SK-N-SH (cell line): ENCODE measurements at regions not wholly inside any gene's neighbourhood (a gene's known extent, or its start where the extent isn't known, plus 50 kb on each side); places are given as distances from the start of the nearest gene placed in this dataset.

Experiments used
- CTCF ChIA-PET: fragments of 300-600, 350-600 bp; formaldehyde crosslinking; extraction: SDS; loops from one replicate; lab custom pipeline; 2021; lab: Yijun Ruan, JAX
- POLR2A ChIA-PET: fragments of 350-600 bp; sonication (Branson Sonifier 250); formaldehyde crosslinking; extraction: SDS; loops from one replicate; lab custom pipeline; 2020; ENCODE audit warnings: antibody characterized with exemption, inconsistent platforms; lab: Yijun Ruan, JAX
- DNase-seq: peaks from one replicate; pipeline ENCODE4 v3.0.0; 2012
- H2AFZ ChIP-seq: fragments of 200-600 bp; sonication (generic); 2 replicates; pipeline ENCODE4 v1.8.1; 2016; ENCODE audit warnings: antibody characterized with exemption, mild to moderate bottlenecking, low read depth
- H3F3A ChIP-seq: fragments of 200-600 bp; sonication (generic); replicated peaks from 2 replicates; pipeline ENCODE3; 2016; ENCODE audit warnings: antibody characterized with exemption, mild to moderate bottlenecking; ENCODE audit not compliant: insufficient read depth
- H3K27ac ChIP-seq, 2 experiments: fragments of 200-500 bp in 1 of 2; fragments of 200-600 bp in 1 of 2; sonication (Bioruptor generic) in 1 of 2; sonication (generic), shearing (Covaris generic) in 1 of 2; 2 replicates each; pipeline versions ENCODE4 v1.5.1 to v1.6.1; 2014 to 2016; ENCODE audit warnings: low read depth in 2 of 2, inconsistent platforms in 1 of 2, low read length in 1 of 2, mild to moderate bottlenecking in 1 of 2, mixed read lengths in 1 of 2
- H3K27me3 ChIP-seq: fragments of 200-600 bp; sonication (generic), shearing (Covaris generic); 2 replicates; pipeline ENCODE4 v1.6.1; 2016; ENCODE audit warnings: mixed run types; ENCODE audit not compliant: insufficient read depth
- H3K36me3 ChIP-seq, 2 experiments: fragments of 200-500 bp in 1 of 2; fragments of 200-600 bp in 1 of 2; sonication (Bioruptor generic) in 1 of 2; sonication (generic) in 1 of 2; replicated peaks in 1 of 2; 2 replicates each; pipeline versions ENCODE3 to v1.5.1; 2014 to 2016; ENCODE audit warnings: low read length in 1 of 2, mild to moderate bottlenecking in 1 of 2; ENCODE audit not compliant: insufficient read depth in 2 of 2, control insufficient read depth in 1 of 2
- H3K4me1 ChIP-seq, 2 experiments: fragments of 200-500 bp in 1 of 2; fragments of 200-600 bp in 1 of 2; sonication (Bioruptor generic) in 1 of 2; sonication (generic), shearing (Covaris generic) in 1 of 2; 2 replicates each; pipeline versions ENCODE4 v1.5.1 to v1.6.1; 2014 to 2016; ENCODE audit warnings: low read depth in 1 of 2, low read length in 1 of 2, mixed run types in 1 of 2; ENCODE audit not compliant: insufficient read depth in 2 of 2, control insufficient read depth in 1 of 2
- H3K4me2 ChIP-seq: fragments of 200-600 bp; sonication (generic), shearing (Covaris generic); 2 replicates; pipeline ENCODE4 v1.6.1; 2017; ENCODE audit warnings: mixed run types
- H3K4me3 ChIP-seq, 2 experiments: fragments of 200-500 bp in 1 of 2; fragments of 200-600 bp in 1 of 2; sonication (Bioruptor generic) in 1 of 2; sonication (generic), shearing (Covaris generic) in 1 of 2; 2 replicates each; pipeline versions ENCODE4 v1.5.1 to v1.8.1; 2014 to 2016; ENCODE audit warnings: low read depth in 2 of 2, inconsistent platforms in 1 of 2, low read length in 1 of 2, mild to moderate bottlenecking in 1 of 2, mixed read lengths in 1 of 2, moderate library complexity in 1 of 2
- H3K79me2 ChIP-seq: fragments of 200-600 bp; sonication (generic); 2 replicates; pipeline ENCODE4 v1.8.1; 2017; ENCODE audit warnings: mild to moderate bottlenecking; ENCODE audit not compliant: insufficient read depth
- H3K9ac ChIP-seq: fragments of 200-600 bp; sonication (generic); 2 replicates; pipeline ENCODE4 v1.6.1; 2017; ENCODE audit warnings: mixed run types
- H3K9me2 ChIP-seq: fragments of 200-600 bp; sonication (generic); 2 replicates; pipeline ENCODE4 v1.6.1; 2017; ENCODE audit warnings: mixed run types
- H3K9me3 ChIP-seq: fragments of 200-600 bp; sonication (generic); 2 replicates; pipeline ENCODE4 v1.6.1; 2017; ENCODE audit warnings: mixed run types, mild to moderate bottlenecking, moderate library complexity
- H4K20me1 ChIP-seq: fragments of 200-600 bp; sonication (generic); 2 replicates; pipeline ENCODE4 v1.6.1; 2017; ENCODE audit warnings: mild to moderate bottlenecking, mixed run types; ENCODE audit not compliant: insufficient read depth
- FOSL2 ChIP-seq: IDR thresholded peaks from 2 replicates; pipeline ENCODE4 v1.4.0; 2012; ENCODE audit warnings: low read depth, mild to moderate bottlenecking, moderate library complexity, borderline replicate concordance
- FOXJ3 ChIP-seq: sonication (generic); formaldehyde crosslinking; IDR thresholded peaks from 2 replicates; pipeline ENCODE4 v1.5.1; 2020; ENCODE audit warnings: mild to moderate bottlenecking, missing genetic modification reagents
- GATA2 ChIP-seq: sonication (generic); formaldehyde crosslinking; IDR thresholded peaks from 2 replicates; pipeline ENCODE4 v1.5.0; 2020; ENCODE audit warnings: mild to moderate bottlenecking, missing genetic modification reagents
- JUND ChIP-seq: IDR thresholded peaks from 2 replicates; pipeline ENCODE4 v1.4.0; 2012
- MEF2A ChIP-seq: IDR thresholded peaks from 2 replicates; pipeline ENCODE4 v1.4.0; 2012; ENCODE audit warnings: low read depth, borderline replicate concordance
- MXI1 ChIP-seq: IDR thresholded peaks from 2 replicates; pipeline ENCODE4 v1.6.1; 2012; ENCODE audit warnings: mild to moderate bottlenecking, low read depth, low read length, improper control_type of control experiment
- NFIC ChIP-seq: IDR thresholded peaks from 2 replicates; pipeline ENCODE4 v1.4.0; 2012; ENCODE audit warnings: borderline replicate concordance
- POLR2AphosphoS5 ChIP-seq: IDR thresholded peaks from 2 replicates; pipeline ENCODE4 v1.6.1; 2012; ENCODE audit warnings: low read depth, low read length
- REST ChIP-seq: IDR thresholded peaks from 2 replicates; pipeline ENCODE4 v1.6.1; 2012; ENCODE audit warnings: mild to moderate bottlenecking, low read depth, low read length, moderate library complexity
- RXRA ChIP-seq: IDR thresholded peaks from 2 replicates; pipeline ENCODE4 v1.4.0; 2012; ENCODE audit warnings: low read depth, mild to moderate bottlenecking, borderline replicate concordance
- SIN3A ChIP-seq: IDR thresholded peaks from 2 replicates; pipeline ENCODE4 v1.6.1; 2012; ENCODE audit warnings: low read depth, mild to moderate bottlenecking, low read length, moderate library complexity, borderline replicate concordance
- SMC3 ChIP-seq: IDR thresholded peaks from 2 replicates; pipeline ENCODE4 v1.6.1; 2012; ENCODE audit warnings: low read depth, low read length, improper control_type of control experiment
- TEAD4 ChIP-seq: IDR thresholded peaks from 2 replicates; pipeline ENCODE4 v1.4.0; 2012; ENCODE audit warnings: mild to moderate bottlenecking, borderline replicate concordance; ENCODE audit not compliant: insufficient read depth
- ZBTB33 ChIP-seq: IDR thresholded peaks from 2 replicates; pipeline ENCODE4 v1.4.0; 2012; ENCODE audit warnings: low read depth, borderline replicate concordance
- WGBS: methylation state at CpG from one replicate; pipeline ENCODE4 v1.1.6; 2017; ENCODE audit warnings: low lambda C conversion rate; 5-methylcytosine and 5-hydroxymethylcytosine counted together
- TF ChIP-seq, protein P1 (sequence below): IDR thresholded peaks from 2 replicates; pipeline ENCODE4; 2012
- TF ChIP-seq, protein P2 (sequence below): fragments of 150-350 bp; IDR thresholded peaks from 2 replicates; pipeline ENCODE4 v1.6.1; 2017; ENCODE audit warnings: antibody characterized with exemption, low read length, low read depth, borderline replicate concordance

DNA sequence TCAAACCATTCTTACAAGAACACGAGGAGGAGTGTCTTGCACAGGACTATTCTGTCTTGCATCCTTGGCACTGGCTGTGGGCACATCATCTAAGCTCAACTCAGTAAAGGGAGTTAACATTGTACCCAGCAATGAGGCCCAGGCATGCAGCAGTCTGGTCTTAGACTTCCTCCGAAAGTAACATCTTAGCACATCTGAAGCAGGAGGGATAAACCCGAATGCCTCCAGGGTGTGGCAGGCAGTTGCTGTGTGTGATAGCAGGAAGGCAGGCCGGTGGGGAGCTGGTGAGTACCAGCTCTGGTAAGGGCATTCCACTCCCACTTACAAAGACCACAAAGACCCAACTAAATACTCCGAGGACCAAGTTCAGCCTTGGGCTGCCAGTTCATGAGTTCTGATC lies 206.3 kb downstream of the TSN start:
- H3K79me2 ChIP-seq: no peaks in the 10 kb centered on the region
- no peak overlapping the region for H3K4me3 ChIP-seq
- no peaks in the 10 kb centered on the region for H3K36me3 ChIP-seq
- H3K4me1 ChIP-seq: no peaks in the 10 kb centered on the region
- no peak overlapping the region for H2AFZ ChIP-seq
- WGBS: 28% methylated on average over 3 of the region's 5 CpGs
- CTCF ChIA-PET: interaction anchor here (1.2 kb wide), 1 partner anchor 14 kb away, joined by 3 read pairs; no protein-coding TSS in a partner anchor
- no peaks in the 10 kb centered on the region for H3K9me3 ChIP-seq
- H3F3A ChIP-seq: no peaks in the 10 kb centered on the region
- H3K27ac ChIP-seq: no peak overlapping the region
- no peak for DNase-seq
- H3K27me3 ChIP-seq: no peaks in the 10 kb centered on the region
- POLR2A ChIA-PET: no interaction called here
- no peaks in the 10 kb centered on the region for H4K20me1 ChIP-seq
- no peak overlapping the region for H3K9ac ChIP-seq
- H3K9me2 ChIP-seq: no peaks in the 10 kb centered on the region
- TF ChIP-seq FOXJ3 (CRISPR knock-in tag) (no peak), GATA2 (no peak), SIN3A (no peak), NFIC (no peak), SMC3 (no peak), MEF2A (no peak), JUND (no peak)
- TF ChIP-seq, protein P1, sequence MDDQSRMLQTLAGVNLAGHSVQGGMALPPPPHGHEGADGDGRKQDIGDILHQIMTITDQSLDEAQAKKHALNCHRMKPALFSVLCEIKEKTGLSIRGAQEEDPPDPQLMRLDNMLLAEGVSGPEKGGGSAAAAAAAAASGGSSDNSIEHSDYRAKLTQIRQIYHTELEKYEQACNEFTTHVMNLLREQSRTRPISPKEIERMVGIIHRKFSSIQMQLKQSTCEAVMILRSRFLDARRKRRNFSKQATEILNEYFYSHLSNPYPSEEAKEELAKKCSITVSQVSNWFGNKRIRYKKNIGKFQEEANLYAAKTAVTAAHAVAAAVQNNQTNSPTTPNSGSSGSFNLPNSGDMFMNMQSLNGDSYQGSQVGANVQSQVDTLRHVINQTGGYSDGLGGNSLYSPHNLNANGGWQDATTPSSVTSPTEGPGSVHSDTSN: no peak
- TF ChIP-seq, protein P2, sequence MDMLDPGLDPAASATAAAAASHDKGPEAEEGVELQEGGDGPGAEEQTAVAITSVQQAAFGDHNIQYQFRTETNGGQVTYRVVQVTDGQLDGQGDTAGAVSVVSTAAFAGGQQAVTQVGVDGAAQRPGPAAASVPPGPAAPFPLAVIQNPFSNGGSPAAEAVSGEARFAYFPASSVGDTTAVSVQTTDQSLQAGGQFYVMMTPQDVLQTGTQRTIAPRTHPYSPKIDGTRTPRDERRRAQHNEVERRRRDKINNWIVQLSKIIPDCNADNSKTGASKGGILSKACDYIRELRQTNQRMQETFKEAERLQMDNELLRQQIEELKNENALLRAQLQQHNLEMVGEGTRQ: no peak
- H3K4me2 ChIP-seq: no peak overlapping the region

DNA sequence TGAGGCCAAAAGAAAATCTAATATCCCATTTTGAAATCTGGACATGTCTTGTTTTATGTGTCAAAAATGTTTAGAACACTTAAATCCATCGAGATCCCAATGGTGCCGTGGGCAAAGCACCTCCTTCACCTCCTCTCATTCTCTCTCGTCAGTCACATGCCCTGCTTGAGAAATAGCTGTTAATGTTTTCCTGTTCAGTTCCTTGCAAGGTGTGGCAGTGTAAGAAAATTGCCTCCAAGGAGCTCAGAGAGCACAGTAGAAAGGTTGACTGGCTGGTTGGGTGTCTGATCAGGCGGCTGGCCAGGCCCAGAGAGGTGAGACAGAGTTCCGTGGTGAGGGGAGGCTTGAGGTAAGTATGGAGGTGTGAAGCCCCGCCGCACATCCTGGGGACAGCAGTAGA lies 210.2 kb downstream of the TSN start:
- POLR2A ChIA-PET: no interaction called here
- CTCF ChIA-PET: interaction anchor here (0.6 to 2.2 kb wide), 3 partner anchors 9 to 154 kb away, joined by 3 to 5 read pairs (median 5); no protein-coding TSS in a partner anchor
- 44% methylated on average over 7 of the region's 7 CpGs for WGBS

More for the DNA sequence above, 210.2 kb downstream of the TSN start:
- no peaks in the 10 kb centered on the region for H3F3A ChIP-seq
- H3K9me2 ChIP-seq: no peaks in the 10 kb centered on the region
- H3K9ac ChIP-seq: no peak overlapping the region
- H3K79me2 ChIP-seq: no peaks in the 10 kb centered on the region
- H3K27me3 ChIP-seq: no peaks in the 10 kb centered on the region
- no peak overlapping the region for H3K4me2 ChIP-seq
- H3K4me3 ChIP-seq: no peak overlapping the region
- H2AFZ ChIP-seq: no peak overlapping the region
- no peak overlapping the region for H3K27ac ChIP-seq
- H3K9me3 ChIP-seq: no peaks in the 10 kb centered on the region
- H3K36me3 ChIP-seq: no peaks in the 10 kb centered on the region
- TF ChIP-seq SIN3A (no peak), POLR2AphosphoS5 (no peak), ZBTB33 (no peak), REST (no peak), FOSL2 (no peak), RXRA (no peak), NFIC (no peak), JUND (no peak), TEAD4 (no peak), MXI1 (no peak)
- peaks cover 0 to 5% of the 10 kb centered on the region in 2 experiments; a peak in 1 of 4 replicates for H3K4me1 ChIP-seq
- H4K20me1 ChIP-seq: no peaks in the 10 kb centered on the region
- DNase-seq: no peak
